ENCODE measurements at regions not wholly inside any gene's neighbourhood (a gene's known extent, or its start where the extent isn't known, plus 50 kb on each side); places are given as distances from the start of the nearest gene placed in this dataset.

- Histone ChIP-seq H3K36me3 (ENCODE audit: control insufficient read depth, insufficient read depth, low read length) (no peaks in the 10 kb centered on the region), H3K27ac (ENCODE audit: low read length) (peak overlapping the region; percentile 44), H3K9me3 (ENCODE audit: control insufficient read depth, insufficient read depth, low read depth, low read length) (no peaks in the 10 kb centered on the region), H3K4me3 (ENCODE audit: low read depth in 2 of 2, low read length in 2 of 2) (no peak overlapping the region), H3K4me1 (ENCODE audit: control insufficient read depth, insufficient read depth, low read length) (peaks cover 22% of the 10 kb centered on the region), H3K27me3 (ENCODE audit: control insufficient read depth, insufficient read depth, low read length) (no peaks in the 10 kb centered on the region)
- DNase-seq (ENCODE audit: low read depth, low spot score) = no peak
- ChIA-PET CTCF (interaction anchor here (1.1 kb wide), 1 partner anchor 21 kb away, joined by 3 read pairs; no protein-coding TSS in a partner anchor), POLR2A (no interaction called here)
- intact Hi-C loops (cut with micrococcal nuclease; ENCODE audit: unreplicated experiment) (no loop called here), in situ Hi-C loops (cut with HindIII; ENCODE audit: low pct_unique_long_range_greater_than_20kb, low sequenced_read_pairs) (no loop called here)
- TF ChIP-seq TCF7L2 (IDR thresholded peaks at IDR 0.05; ENCODE audit: low read depth, low read length) (no peak), SIN3A (IDR thresholded peaks at IDR 0.05; ENCODE audit: borderline replicate concordance, insufficient read depth, low read depth, low read length) (no peak), POLR2AphosphoS5 (IDR thresholded peaks at IDR 0.05; ENCODE audit: low read depth, low read length) (no peak)
- TF ChIP-seq, protein P1, sequence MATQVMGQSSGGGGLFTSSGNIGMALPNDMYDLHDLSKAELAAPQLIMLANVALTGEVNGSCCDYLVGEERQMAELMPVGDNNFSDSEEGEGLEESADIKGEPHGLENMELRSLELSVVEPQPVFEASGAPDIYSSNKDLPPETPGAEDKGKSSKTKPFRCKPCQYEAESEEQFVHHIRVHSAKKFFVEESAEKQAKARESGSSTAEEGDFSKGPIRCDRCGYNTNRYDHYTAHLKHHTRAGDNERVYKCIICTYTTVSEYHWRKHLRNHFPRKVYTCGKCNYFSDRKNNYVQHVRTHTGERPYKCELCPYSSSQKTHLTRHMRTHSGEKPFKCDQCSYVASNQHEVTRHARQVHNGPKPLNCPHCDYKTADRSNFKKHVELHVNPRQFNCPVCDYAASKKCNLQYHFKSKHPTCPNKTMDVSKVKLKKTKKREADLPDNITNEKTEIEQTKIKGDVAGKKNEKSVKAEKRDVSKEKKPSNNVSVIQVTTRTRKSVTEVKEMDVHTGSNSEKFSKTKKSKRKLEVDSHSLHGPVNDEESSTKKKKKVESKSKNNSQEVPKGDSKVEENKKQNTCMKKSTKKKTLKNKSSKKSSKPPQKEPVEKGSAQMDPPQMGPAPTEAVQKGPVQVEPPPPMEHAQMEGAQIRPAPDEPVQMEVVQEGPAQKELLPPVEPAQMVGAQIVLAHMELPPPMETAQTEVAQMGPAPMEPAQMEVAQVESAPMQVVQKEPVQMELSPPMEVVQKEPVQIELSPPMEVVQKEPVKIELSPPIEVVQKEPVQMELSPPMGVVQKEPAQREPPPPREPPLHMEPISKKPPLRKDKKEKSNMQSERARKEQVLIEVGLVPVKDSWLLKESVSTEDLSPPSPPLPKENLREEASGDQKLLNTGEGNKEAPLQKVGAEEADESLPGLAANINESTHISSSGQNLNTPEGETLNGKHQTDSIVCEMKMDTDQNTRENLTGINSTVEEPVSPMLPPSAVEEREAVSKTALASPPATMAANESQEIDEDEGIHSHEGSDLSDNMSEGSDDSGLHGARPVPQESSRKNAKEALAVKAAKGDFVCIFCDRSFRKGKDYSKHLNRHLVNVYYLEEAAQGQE (IDR thresholded peaks at IDR 0.05; ENCODE audit: insufficient read depth in 1 of 2, low read depth in 2 of 2, low read length in 1 of 2) = no peak
- TF ChIP-seq, protein P2, sequence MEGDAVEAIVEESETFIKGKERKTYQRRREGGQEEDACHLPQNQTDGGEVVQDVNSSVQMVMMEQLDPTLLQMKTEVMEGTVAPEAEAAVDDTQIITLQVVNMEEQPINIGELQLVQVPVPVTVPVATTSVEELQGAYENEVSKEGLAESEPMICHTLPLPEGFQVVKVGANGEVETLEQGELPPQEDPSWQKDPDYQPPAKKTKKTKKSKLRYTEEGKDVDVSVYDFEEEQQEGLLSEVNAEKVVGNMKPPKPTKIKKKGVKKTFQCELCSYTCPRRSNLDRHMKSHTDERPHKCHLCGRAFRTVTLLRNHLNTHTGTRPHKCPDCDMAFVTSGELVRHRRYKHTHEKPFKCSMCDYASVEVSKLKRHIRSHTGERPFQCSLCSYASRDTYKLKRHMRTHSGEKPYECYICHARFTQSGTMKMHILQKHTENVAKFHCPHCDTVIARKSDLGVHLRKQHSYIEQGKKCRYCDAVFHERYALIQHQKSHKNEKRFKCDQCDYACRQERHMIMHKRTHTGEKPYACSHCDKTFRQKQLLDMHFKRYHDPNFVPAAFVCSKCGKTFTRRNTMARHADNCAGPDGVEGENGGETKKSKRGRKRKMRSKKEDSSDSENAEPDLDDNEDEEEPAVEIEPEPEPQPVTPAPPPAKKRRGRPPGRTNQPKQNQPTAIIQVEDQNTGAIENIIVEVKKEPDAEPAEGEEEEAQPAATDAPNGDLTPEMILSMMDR (IDR thresholded peaks at IDR 0.05) = no peak
- BruUV-seq (replicated peaks) = no TSS peak
- peak; percentile 79 for ATAC-seq
Measured at GRCh38 chr2:47250586-47251403, 74.5 kb upstream of the CALM2 start.

DNA sequence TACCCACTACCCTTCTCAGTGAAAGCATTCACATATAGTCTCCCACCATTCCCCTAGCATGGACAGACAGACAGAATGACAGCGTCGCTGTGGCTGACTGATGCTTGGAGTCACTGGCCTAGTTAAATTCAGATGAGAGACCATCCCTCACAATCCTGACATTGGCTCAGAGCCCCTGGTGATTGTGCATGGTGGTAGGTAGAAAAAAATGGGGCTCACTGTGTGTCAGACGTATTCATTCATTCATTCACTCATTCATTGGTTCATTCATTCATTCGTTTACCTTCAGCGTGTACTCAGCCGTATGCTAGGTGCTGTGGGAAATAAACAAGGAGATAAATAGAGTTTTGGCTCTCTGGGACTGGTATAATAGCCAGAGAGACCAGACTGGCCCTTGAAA is 73.6 kb upstream of the CALM2 start:
- H3K36me3 ChIP-seq (ENCODE audit: control insufficient read depth, insufficient read depth, low read length) = no peaks in the 10 kb centered on the region
- BruUV-seq (replicated peaks) = no TSS peak
- H3K27me3 ChIP-seq (ENCODE audit: control insufficient read depth, insufficient read depth, low read length) = no peaks in the 10 kb centered on the region
- no peaks in the 10 kb centered on the region for H3K9me3 ChIP-seq (ENCODE audit: control insufficient read depth, insufficient read depth, low read depth, low read length)
- DNase-seq (ENCODE audit: low read depth, low spot score) = no peak
- no peak overlapping the region for H3K4me3 ChIP-seq (ENCODE audit: low read depth in 2 of 2, low read length in 2 of 2)
- ChIA-PET POLR2A (no interaction called here), CTCF (interaction anchor here (1.1 kb wide), 1 partner anchor 22 kb away, joined by 3 read pairs; no protein-coding TSS in a partner anchor)
- TF ChIP-seq, protein P2 (IDR thresholded peaks at IDR 0.05) = no peak
- ATAC-seq = no peak
- H3K27ac ChIP-seq (ENCODE audit: low read length) = peak overlapping the region; percentile 44
- intact Hi-C loops (cut with micrococcal nuclease; ENCODE audit: unreplicated experiment) (no loop called here), in situ Hi-C loops (cut with HindIII; ENCODE audit: low pct_unique_long_range_greater_than_20kb, low sequenced_read_pairs) (no loop called here)
- peaks cover 22% of the 10 kb centered on the region for H3K4me1 ChIP-seq (ENCODE audit: control insufficient read depth, insufficient read depth, low read length)

Measured in Panc1 (cell line).